HG03108 (cell line): ENCODE measurements at regions not wholly inside any gene's neighbourhood (a gene's known extent, or its start where the extent isn't known, plus 50 kb on each side); places are given as distances from the start of the nearest gene placed in this dataset.

Source experiments
- ATAC-seq: cut with Tn5 transposase; IDR thresholded peaks from one replicate; pipeline ENCODE4 v1.9.1; 2021; ENCODE audit warnings: moderate library complexity; ENCODE audit not compliant: unreplicated experiment

GRCh38 chr18:2441544-2441943 is 129.8 kb downstream of the METTL4 start:
- no peak for ATAC-seq

DNA sequence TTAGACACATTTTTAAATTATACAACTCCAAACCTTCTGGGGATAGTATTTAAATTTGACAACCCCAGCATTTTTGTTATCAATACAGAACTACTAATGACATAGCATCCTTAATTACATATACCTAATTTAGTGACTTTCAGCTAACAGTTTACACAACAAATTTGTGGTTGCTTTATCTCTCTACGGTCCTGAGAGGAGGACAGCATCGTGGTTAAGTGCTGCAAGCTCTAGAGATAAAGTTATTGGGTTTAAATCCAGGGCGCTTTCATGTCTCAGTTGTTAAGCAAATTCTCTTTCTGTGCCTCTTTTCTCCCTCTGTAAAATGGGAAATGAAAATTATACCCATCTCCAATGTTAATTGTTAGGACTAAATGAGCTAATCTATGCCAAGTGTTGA is 129.3 kb downstream of the METTL4 start:
- ATAC-seq = no peak

GRCh38 chr18:2442726-2443275 is 128.5 kb downstream of the METTL4 start:
- no peak for ATAC-seq

DNA sequence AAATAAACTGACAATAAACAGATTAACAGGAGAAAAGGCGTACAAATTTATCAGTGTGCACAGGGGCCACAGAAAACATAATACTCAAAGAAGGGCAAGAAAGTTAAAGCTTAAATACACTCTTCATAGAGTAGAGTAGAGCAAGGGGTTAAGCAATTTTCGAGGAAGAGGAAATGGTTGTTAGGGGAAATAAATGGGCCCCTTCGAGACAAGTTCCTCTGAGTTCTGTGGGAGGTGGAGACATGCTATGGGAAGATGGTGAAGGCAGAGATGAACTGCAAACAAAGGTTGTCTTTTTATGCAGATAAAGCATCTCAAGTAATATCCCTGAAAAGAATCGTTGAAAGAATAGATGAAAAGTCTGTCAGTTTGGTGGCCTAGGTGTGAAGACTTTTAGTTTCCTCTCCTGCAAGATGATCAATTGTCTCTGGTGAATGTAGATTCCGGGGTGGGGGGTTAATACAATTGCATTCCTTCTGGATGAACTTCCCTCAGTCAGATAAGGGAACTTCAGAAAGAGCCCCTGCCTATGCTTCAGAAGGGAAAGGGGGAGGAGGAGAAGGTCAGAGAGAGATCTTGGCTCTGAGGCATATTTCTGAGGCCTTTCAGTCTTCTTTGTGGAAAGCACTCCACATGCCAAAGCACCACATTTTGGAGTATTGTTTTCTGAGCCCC is 127.0 kb downstream of the METTL4 start:
- no peak for ATAC-seq

DNA sequence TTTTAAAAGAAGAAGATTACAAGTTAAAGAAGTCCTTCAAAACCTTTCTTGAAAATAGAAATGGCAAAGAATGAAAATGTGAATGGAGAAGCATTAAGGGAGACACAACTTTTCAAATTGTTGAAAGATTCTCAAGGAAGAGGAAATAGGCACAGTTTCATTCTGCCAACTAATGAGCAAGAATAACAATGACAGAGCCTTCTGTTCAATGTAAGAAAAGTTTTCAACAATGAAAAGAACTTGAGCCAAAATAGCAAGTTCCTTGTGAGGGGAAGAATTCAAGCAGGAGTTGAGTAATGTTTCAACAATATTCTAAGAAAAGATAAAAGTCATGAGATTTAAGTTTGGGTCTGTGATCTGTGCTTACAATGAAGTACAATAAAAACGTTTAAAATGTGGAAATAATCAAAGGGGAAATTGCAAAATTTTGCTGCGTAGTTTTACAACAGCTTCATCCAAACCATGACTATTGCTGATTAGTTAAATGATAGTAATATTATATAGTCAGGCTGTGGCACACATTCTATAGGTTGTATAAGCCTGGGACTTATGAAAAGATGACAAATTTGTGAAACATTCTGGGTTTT is 122.6 kb downstream of the METTL4 start:
- ATAC-seq = no peak

- ATAC-seq = no peak
Observed at GRCh38 chr18:2451556-2451955, 119.7 kb downstream of the METTL4 start.

DNA sequence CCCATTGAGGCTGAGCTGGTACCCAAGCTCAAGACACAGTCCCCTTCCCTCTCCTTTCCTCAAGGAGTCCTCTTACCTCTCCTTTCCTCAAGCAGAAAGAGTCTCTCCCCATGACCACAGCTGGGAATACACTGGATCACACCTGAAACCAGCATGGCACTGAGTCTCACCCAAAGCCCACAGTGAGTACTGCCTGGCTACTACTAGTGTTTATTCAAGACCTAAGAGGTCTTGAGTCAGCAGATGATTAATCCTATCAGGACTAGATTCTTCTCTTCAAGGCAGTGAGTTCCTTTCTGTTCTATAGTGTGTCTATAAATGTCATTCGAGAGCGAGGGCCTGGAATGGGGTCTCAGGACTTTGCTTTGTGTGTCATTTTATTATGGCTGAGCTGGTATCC is 111.4 kb downstream of the METTL4 start:
- no peak for ATAC-seq

GRCh38 chr18:2466978-2467377 is 104.3 kb downstream of the METTL4 start:
- no peak for ATAC-seq

GRCh38 chr18:2468051-2468450 is 103.3 kb downstream of the METTL4 start:
- ATAC-seq = no peak

GRCh38 chr18:2471523-2471922 is 99.8 kb downstream of the METTL4 start:
- no peak for ATAC-seq

- no peak for ATAC-seq
Observed at GRCh38 chr18:2478662-2479061, 92.6 kb downstream of the METTL4 start.

DNA sequence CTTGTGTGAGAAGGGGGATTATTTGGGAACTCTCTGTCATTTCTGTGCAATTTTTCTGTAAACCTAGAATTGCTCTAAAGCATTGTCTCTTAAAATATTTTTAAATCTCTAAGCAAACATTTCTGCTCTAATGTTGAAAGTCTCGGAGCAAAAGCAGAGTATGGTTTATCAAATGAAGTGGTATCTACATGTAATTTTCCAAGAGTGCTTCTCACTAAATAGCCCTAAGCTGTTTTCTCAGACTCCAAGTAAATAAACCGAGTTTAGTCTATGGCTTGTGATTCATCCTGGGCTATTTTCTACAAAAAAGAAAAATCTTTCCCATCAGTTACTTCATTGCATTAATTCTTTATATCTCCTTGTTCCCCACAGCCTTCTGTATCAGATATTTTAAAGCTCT is 90.8 kb downstream of the METTL4 start:
- no peak for ATAC-seq

DNA sequence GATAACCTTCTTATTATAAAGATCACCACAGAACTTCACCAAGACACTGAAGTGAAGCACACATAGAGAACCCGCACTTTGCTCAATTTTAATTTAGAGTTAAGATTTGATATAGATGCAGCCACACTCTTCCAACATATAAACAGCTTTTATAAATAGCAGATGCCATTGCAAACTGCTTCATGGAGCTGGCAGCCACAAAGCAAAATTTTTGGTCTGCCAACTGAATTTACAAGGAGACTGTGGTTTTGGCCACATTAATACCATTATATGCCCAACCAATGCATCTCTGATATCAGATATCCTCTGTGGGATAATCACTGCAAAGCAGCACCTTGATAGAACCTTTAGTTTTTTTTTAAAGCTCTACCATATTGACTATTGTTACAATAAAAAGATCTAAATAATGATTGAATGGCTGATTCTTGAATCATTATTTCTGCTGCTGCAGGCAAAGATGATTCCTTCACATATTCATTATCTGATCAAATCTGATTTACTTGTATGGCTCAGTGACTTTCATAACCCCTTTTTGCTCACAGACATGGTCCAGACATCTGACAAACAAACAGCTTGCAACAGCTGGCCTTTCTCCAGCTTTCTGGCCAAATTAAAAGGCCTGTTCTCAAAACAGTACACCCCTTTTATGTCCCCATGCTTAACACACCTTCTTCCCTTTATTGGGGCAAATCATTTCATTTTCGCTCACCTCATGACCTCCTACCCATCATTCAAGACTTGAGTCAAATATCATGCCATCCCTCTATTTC is 88.4 kb downstream of the METTL4 start:
- ATAC-seq = no peak

- no peak for ATAC-seq
Observed at GRCh38 chr18:2485983-2486382, 85.3 kb downstream of the METTL4 start.

DNA sequence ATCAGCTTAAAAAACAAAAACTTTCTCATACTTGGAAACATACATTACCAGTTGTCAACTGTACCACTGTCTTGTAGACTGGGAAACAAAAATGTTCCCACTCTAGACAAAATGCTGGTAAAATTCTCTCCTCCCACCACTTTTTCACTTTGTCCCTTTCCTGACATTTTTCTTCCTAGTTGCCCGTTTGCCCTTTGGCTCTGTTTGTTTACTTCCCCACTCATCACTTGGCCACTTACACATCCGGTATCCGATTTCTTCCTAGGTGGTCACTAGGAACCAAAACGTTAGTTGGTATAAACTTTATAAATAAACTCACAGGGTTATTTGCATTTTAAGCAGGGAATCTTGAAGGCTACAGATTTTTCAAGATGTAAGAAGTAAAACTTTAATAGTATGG is 84.9 kb downstream of the METTL4 start:
- no peak for ATAC-seq
